PC-3 (cell line): ENCODE measurements at regions not wholly inside any gene's neighbourhood (a gene's known extent, or its start where the extent isn't known, plus 50 kb on each side); places are given as distances from the start of the nearest gene placed in this dataset.

Experiments used
- ATAC-seq: fragments of 200-7000 bp; cut with Tn5 transposase; 2 replicates; pipeline ENCODE4 v1.9.1; 2020; ENCODE audit warnings: mild to moderate bottlenecking, moderate library complexity
- BruUV-seq: library from RNA; stranded (reverse); fragments of 400-500 nt; replicated peaks from 2 replicates; lab custom pipeline; 2021; lab: Mats Ljungman, UMichigan
- CTCF ChIA-PET: fragments of 300-600 bp; sonication (Branson Sonifier 250); formaldehyde crosslinking; loops from one replicate; lab custom pipeline; 2022; ENCODE audit warnings: antibody characterized with exemption; lab: Charles Lee
- POLR2A ChIA-PET: fragments of 300-600 bp; sonication (Branson Sonifier 250); formaldehyde crosslinking; loops from one replicate; lab custom pipeline; 2022; ENCODE audit warnings: antibody characterized with exemption; ENCODE audit not compliant: unreplicated experiment; lab: Charles Lee
- DNase-seq: peaks from one replicate; pipeline ENCODE4 v3.0.0-alpha.2; 2015
- H2AFZ ChIP-seq: fragments of 300-600 bp; sonication (generic); 2 replicates; pipeline ENCODE4 v1.6.0; 2016; ENCODE audit warnings: antibody characterized with exemption, low read length
- H3F3A ChIP-seq: fragments of 300-600 bp; sonication (generic); one replicate; pipeline ENCODE4 v1.6.0; 2017; ENCODE audit warnings: antibody characterized with exemption, low read length, control low read depth, mild to moderate bottlenecking; ENCODE audit not compliant: unreplicated experiment
- H3K27ac ChIP-seq: fragments of 300-600 bp; sonication (generic); 2 replicates; pipeline ENCODE4 v1.5.1; 2016; ENCODE audit warnings: mild to moderate bottlenecking, low read length
- H3K27me3 ChIP-seq: fragments of 300-600 bp; sonication (generic); 2 replicates; pipeline ENCODE4 v1.6.1; 2016; ENCODE audit warnings: low read length, mixed read lengths
- H3K36me3 ChIP-seq: fragments of 300-600 bp; sonication (generic); 2 replicates; pipeline ENCODE4 v1.6.1; 2016; ENCODE audit warnings: low read depth, mixed run types, low read length, mixed read lengths
- H3K4me1 ChIP-seq: fragments of 300-600 bp; sonication (generic); 2 replicates; pipeline ENCODE4 v1.5.1; 2016; ENCODE audit warnings: low read length; ENCODE audit not compliant: insufficient read depth
- H3K4me2 ChIP-seq: fragments of 300-600 bp; sonication (generic); 2 replicates; pipeline ENCODE4 v1.6.0; 2016; ENCODE audit warnings: low read length
- H3K4me3 ChIP-seq: fragments of 300-600 bp; sonication (generic); 2 replicates; pipeline ENCODE4 v1.5.1; 2016; ENCODE audit warnings: mild to moderate bottlenecking, low read length, mixed read lengths
- H3K79me2 ChIP-seq: fragments of 300-600 bp; sonication (generic); 2 replicates; pipeline ENCODE4 v1.6.1; 2017; ENCODE audit warnings: low read length, mixed read lengths
- H3K9ac ChIP-seq: fragments of 300-600 bp; sonication (generic); 2 replicates; pipeline ENCODE4 v1.6.0; 2016; ENCODE audit warnings: mild to moderate bottlenecking, low read length
- H3K9me2 ChIP-seq: fragments of 300-600 bp; sonication (generic); replicated peaks from 2 replicates; pipeline ENCODE4 v1.6.1; 2016; ENCODE audit warnings: mixed run types, low read length, mixed read lengths
- H3K9me3 ChIP-seq: fragments of 300-600 bp; sonication (generic); 2 replicates; pipeline ENCODE4 v1.6.1; 2016; ENCODE audit warnings: low read length, mixed read lengths
- H4K20me1 ChIP-seq: fragments of 300-600 bp; sonication (generic); 2 replicates; pipeline ENCODE4 v1.6.1; 2016; ENCODE audit warnings: low read length, mixed read lengths
- CTCF ChIP-seq: fragments of 300-600 bp; sonication (generic); conservative IDR thresholded peaks from 2 replicates; pipeline ENCODE4 v1.5.1; 2017; ENCODE audit warnings: antibody characterized with exemption, low read depth, mild to moderate bottlenecking, low read length
- EZH2 ChIP-seq: fragments of 300-600 bp; sonication (generic); IDR thresholded peaks from one replicate; pipeline ENCODE4 v1.6.1; 2017; ENCODE audit warnings: antibody characterized with exemption, mild to moderate bottlenecking, low read length; ENCODE audit not compliant: unreplicated experiment
- EZH2phosphoT487 ChIP-seq: fragments of 300-600 bp; sonication (generic); IDR thresholded peaks from 2 replicates; pipeline ENCODE4 v1.6.1; 2018; ENCODE audit warnings: mild to moderate bottlenecking, antibody characterized with exemption, low read length, borderline replicate concordance
- intact Hi-C: fragments of 100-400 bp; cut with micrococcal nuclease; formaldehyde crosslinking; loops from 2 replicates; pipeline ENCODE4 v1.9.0; 2023

DNA sequence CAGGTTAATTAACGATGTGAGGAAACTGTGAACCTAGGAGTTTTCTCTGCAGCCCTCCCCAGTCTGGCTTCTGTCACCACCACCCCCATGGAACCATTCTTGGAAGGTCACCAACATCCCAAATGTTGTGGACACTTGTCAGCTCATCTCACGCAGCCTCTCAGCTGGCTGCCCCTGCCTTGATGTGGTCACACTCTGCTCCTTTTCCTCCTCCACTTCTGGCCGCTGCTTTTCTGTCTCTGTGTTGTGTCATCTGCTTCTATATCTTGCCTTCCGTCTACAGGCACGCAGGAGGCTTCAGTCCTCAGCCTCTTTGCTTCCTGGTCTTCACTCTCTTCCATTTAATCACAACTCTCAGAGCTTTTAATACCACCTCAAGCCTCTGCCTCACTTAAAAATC, 371.5 kb upstream of the SLIT2 start:
- ChIA-PET CTCF (no interaction called here), POLR2A (no interaction called here)
- intact Hi-C loops: no loop called here
- Histone ChIP-seq H4K20me1 (no peaks in the 10 kb centered on the region), H3K4me3 (no peak overlapping the region), H3F3A (no peaks in the 10 kb centered on the region), H2AFZ (no peak overlapping the region), H3K4me1 (peaks cover 8% of the 10 kb centered on the region; the same call in 1 of the 2 replicates), H3K36me3 (no peaks in the 10 kb centered on the region), H3K27me3 (no peaks in the 10 kb centered on the region), H3K27ac (no peak overlapping the region), H3K4me2 (no peak overlapping the region), H3K9me3 (no peaks in the 10 kb centered on the region), H3K9ac (no peak overlapping the region), H3K9me2 (no peaks in the 10 kb centered on the region), H3K79me2 (no peaks in the 10 kb centered on the region)
- ATAC-seq: no peak
- TF ChIP-seq EZH2phosphoT487 (no peak), EZH2 (no peak), CTCF (no peak)
- BruUV-seq: no TSS peak
- no peak for DNase-seq

GRCh38 chr4:19879330-19879729, 372.4 kb upstream of the SLIT2 start:
- Histone ChIP-seq H3K27ac (no peak overlapping the region), H3K79me2 (no peaks in the 10 kb centered on the region), H3K9me2 (no peaks in the 10 kb centered on the region), H3K4me3 (no peak overlapping the region), H3K36me3 (no peaks in the 10 kb centered on the region), H4K20me1 (no peaks in the 10 kb centered on the region), H3K9ac (no peak overlapping the region), H3K4me1 (peaks cover 8% of the 10 kb centered on the region; the same call in 1 of the 2 replicates), H3K9me3 (no peaks in the 10 kb centered on the region), H2AFZ (no peak overlapping the region), H3K4me2 (no peak overlapping the region), H3F3A (no peaks in the 10 kb centered on the region), H3K27me3 (no peaks in the 10 kb centered on the region)
- intact Hi-C loops: no loop called here
- ChIA-PET CTCF (no interaction called here), POLR2A (interaction anchor here (0.5 kb wide), 1 partner anchor 580 kb away, joined by 4 read pairs; no protein-coding TSS in a partner anchor)
- TF ChIP-seq EZH2phosphoT487 (no peak), CTCF (no peak), EZH2 (no peak)
- BruUV-seq: no TSS peak
- no peak for DNase-seq
- no peak for ATAC-seq

DNA sequence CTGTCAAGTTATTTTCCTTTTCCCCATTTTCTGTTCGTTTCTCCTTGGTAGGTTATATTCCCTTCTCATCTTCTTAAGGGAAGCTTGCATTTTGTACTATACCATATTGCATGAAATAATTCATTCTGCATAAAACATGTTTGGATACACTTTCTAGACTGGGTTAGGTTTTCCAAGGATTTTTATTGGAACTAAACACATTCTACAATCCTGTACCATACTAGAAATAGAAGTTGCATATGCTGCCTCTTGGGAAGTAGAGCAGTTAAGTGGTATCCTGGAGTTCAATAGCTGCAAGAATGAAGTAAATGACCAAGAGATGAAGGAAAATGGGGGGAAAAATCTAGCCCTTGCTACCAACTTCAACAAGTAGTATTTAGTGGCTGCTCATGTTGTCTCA, 393.7 kb upstream of the SLIT2 start:
- Histone ChIP-seq H2AFZ (no peak overlapping the region), H3K4me3 (no peak overlapping the region), H3F3A (no peaks in the 10 kb centered on the region), H3K79me2 (no peaks in the 10 kb centered on the region), H3K9me2 (no peaks in the 10 kb centered on the region), H3K36me3 (no peaks in the 10 kb centered on the region), H3K9me3 (no peaks in the 10 kb centered on the region), H3K4me2 (no peak overlapping the region), H3K9ac (no peak overlapping the region), H4K20me1 (no peaks in the 10 kb centered on the region), H3K27me3 (no peaks in the 10 kb centered on the region), H3K27ac (no peak overlapping the region), H3K4me1 (no peaks in the 10 kb centered on the region)
- no peak for DNase-seq
- no TSS peak for BruUV-seq
- POLR2A ChIA-PET: interaction anchor here (0.6 kb wide), 1 partner anchor 386 kb away, joined by 3 read pairs; no protein-coding TSS in a partner anchor
- intact Hi-C loops: no loop called here
- CTCF ChIA-PET: no interaction called here
- TF ChIP-seq EZH2 (no peak), CTCF (no peak), EZH2phosphoT487 (no peak)
- ATAC-seq: no peak
